Kidney epithelial cell (primary cell): ENCODE measurements at regions not wholly inside any gene's neighbourhood (a gene's known extent, or its start where the extent isn't known, plus 50 kb on each side); places are given as distances from the start of the nearest gene placed in this dataset.

Experiments
- DNase-seq: peaks from one replicate; pipeline ENCODE4 v3.0.0-alpha.2; 2010; ENCODE audit warnings: low read depth
- H3K27me3 ChIP-seq: 2 replicates; pipeline ENCODE4 v1.6.0; 2011; ENCODE audit warnings: low read length; ENCODE audit not compliant: control insufficient read depth, insufficient read depth
- H3K36me3 ChIP-seq: 2 replicates; pipeline ENCODE4 v1.5.1; 2011; ENCODE audit warnings: low read length; ENCODE audit not compliant: control insufficient read depth, insufficient read depth
- H3K4me3 ChIP-seq: 2 replicates; pipeline ENCODE4 v1.5.1; 2011; ENCODE audit warnings: low read depth, mild to moderate bottlenecking, control low read depth, low read length
- TF ChIP-seq, protein P1 (sequence below): IDR thresholded peaks from 2 replicates; pipeline ENCODE4 v1.5.1; 2011; ENCODE audit warnings: mild to moderate bottlenecking, moderate library complexity, low read length, control low read depth, inconsistent platforms; ENCODE audit not compliant: insufficient read depth, poor library complexity, severe bottlenecking

DNA sequence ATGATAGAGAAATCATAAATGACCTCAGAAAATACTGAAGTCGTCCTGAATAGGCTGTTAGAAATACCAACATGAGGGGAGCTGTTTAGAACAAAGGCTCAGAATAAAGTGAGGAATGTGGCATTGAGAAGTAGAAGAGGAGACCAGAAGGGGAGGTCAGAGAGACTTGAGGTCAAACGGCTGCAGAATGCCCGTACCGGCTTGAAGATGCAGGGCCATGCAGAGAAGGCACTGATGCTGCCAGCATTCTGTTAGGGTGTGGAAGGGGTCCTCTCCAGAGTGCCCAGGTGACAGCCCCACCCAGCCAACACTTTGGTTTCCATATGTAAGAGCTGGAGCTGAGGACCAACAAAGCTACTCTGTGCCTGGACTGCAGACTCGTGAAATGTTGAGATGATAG lies 570.9 kb downstream of the CDH26 start:
- TF ChIP-seq, protein P1, sequence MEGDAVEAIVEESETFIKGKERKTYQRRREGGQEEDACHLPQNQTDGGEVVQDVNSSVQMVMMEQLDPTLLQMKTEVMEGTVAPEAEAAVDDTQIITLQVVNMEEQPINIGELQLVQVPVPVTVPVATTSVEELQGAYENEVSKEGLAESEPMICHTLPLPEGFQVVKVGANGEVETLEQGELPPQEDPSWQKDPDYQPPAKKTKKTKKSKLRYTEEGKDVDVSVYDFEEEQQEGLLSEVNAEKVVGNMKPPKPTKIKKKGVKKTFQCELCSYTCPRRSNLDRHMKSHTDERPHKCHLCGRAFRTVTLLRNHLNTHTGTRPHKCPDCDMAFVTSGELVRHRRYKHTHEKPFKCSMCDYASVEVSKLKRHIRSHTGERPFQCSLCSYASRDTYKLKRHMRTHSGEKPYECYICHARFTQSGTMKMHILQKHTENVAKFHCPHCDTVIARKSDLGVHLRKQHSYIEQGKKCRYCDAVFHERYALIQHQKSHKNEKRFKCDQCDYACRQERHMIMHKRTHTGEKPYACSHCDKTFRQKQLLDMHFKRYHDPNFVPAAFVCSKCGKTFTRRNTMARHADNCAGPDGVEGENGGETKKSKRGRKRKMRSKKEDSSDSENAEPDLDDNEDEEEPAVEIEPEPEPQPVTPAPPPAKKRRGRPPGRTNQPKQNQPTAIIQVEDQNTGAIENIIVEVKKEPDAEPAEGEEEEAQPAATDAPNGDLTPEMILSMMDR, result no peak
- H3K36me3 ChIP-seq, result no peaks in the 10 kb centered on the region

DNA sequence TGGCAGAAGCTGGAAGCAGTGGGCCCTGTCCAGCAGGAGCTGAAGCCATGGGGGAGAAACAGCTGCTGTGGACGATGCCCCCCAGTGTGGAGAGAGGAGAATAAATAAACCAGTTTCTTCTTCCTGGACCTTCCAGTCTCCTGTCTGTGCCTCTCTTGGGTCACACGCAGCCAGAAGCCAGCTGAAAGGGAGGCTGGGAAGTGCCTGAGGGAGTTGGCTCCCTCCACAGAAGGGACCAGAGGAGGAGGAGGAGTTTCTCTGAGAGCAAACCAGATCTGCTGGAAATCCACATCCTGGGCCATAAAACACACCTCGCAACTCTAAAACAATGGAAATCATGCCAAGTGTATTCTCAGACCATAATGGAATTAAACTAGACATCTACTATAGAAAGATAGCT lies 577.0 kb downstream of the CDH26 start:
- no peaks in the 10 kb centered on the region for H3K36me3 ChIP-seq
- DNase-seq, result no peak
- TF ChIP-seq, protein P1, result no peak
- no peaks in the 10 kb centered on the region for H3K27me3 ChIP-seq
- no peak overlapping the region for H3K4me3 ChIP-seq

More for the DNA sequence above, 570.9 kb downstream of the CDH26 start:
- no peaks in the 10 kb centered on the region for H3K27me3 ChIP-seq
- H3K4me3 ChIP-seq, result no peak overlapping the region
- DNase-seq, result no peak

DNA sequence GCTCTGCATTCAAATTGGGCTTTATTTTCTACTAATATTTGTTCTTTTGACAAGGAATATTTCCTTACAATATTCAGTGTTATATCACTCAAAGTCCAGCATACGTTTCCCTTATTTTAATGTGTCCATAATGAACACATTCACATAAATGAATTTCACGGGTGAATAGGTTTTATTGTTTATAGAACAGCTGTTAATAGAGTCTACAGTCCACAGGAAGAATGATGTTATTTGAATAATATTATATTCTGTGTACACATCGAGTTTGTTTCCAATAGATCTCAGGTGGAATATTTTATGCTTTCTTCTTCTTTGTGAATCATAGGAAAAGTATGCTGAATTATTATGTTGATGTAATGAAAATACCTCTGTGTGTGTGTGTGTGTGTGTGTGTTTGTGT lies 582.4 kb downstream of the CDH26 start:
- H3K4me3 ChIP-seq, result no peak overlapping the region
- no peak for DNase-seq
- TF ChIP-seq, protein P1, result no peak
- no peaks in the 10 kb centered on the region for H3K27me3 ChIP-seq
- H3K36me3 ChIP-seq, result no peaks in the 10 kb centered on the region

DNA sequence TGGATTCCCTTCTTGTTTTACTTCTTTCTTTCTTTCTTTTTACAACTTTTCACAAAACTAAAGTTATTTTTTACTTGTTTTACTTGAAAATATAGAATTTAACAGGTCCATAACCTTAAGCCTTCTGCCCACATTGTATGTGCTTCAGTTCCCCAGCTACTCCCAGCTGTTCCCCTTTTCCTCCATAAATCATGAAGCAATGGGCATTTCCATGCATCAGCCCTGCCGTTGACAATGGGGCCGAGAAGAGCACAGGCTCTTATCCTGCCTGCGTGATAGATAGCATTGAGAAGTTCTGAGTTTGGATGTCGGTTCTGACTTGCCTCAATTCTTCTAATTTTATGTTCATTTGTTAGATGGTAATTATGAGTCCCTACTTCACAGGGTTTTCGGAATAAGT lies 583.8 kb downstream of the CDH26 start:
- DNase-seq, result no peak
- Histone ChIP-seq H3K4me3 (no peak overlapping the region), H3K27me3 (no peaks in the 10 kb centered on the region), H3K36me3 (no peaks in the 10 kb centered on the region)
- TF ChIP-seq, protein P1, result no peak

DNA sequence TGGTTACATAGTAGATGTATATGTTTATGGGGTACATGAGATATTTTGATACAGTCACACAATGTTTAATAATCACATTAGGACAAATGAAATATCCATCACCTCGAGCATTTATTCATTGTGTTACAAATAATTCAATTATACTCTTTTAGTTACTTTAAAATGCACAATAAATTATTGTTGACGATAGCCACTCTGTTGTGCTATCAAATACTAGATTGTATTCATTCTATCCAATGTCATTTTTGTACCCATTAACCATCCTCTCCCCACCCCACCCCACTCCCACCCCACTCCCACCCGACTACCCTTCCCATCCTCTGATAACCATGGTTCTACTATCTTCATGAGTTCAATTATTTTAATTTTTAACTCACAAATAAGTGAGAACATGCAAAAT lies 585.4 kb downstream of the CDH26 start:
- Histone ChIP-seq H3K36me3 (no peaks in the 10 kb centered on the region), H3K27me3 (no peaks in the 10 kb centered on the region), H3K4me3 (no peak overlapping the region)
- TF ChIP-seq, protein P1, result no peak
- no peak for DNase-seq

DNA sequence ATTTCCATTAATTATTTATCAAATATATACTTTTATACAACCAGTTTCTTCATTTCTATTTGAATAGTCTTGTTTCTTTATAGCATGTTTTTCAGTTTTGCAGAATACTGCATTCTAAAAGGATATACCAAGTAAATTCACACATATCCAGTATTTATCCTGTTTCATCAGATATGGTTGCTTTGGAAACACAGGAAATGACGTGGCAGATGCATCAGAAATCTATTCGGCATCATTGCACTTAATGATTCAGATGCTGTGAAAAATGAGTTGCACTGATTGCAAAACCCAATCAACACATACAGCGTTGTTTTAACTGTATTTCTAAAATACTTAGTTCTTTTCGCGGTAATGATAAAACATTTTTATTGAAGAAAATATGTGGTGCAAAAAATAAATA lies 594.9 kb downstream of the CDH26 start:
- H3K4me3 ChIP-seq, result no peak overlapping the region
- no peaks in the 10 kb centered on the region for H3K27me3 ChIP-seq
- H3K36me3 ChIP-seq, result no peaks in the 10 kb centered on the region
- no peak for DNase-seq
- TF ChIP-seq, protein P1, result no peak
